Heart right ventricle (tissue), 16 donors: ENCODE measurements at regions not wholly inside any gene's neighbourhood (a gene's known extent, or its start where the extent isn't known, plus 50 kb on each side); places are given as distances from the start of the nearest gene placed in this dataset.

Source experiments
- ATAC-seq, 8 donors: fragments of 200-7000 bp; cut with Tn5 transposase; one replicate each; pipeline ENCODE4 v1.9.1; 2020; ENCODE audit warnings: mild to moderate bottlenecking in 8 of 8, moderate library complexity in 8 of 8, moderate number of reproducible peaks in 1 of 8
- DNase-seq, 2 donors: peaks; one replicate each; pipeline ENCODE4 v3.0.0-alpha.2; 2020
- H3K27ac ChIP-seq, 10 donors: fragments of 200-600 bp; sonication (generic) in 2 of 10; one replicate each; pipeline versions ENCODE4 v1.5.0 to v1.8.0; 2020 to 2022; ENCODE audit warnings: mild to moderate bottlenecking in 3 of 10
- H3K27me3 ChIP-seq, 7 donors: fragments of 200-600 bp; one replicate each; pipeline ENCODE4 v1.8.0; 2021 to 2022; ENCODE audit warnings: mild to moderate bottlenecking in 2 of 7
- H3K36me3 ChIP-seq, 9 donors: fragments of 200-600 bp; sonication (generic) in 1 of 9; one replicate each; pipeline versions ENCODE4 v1.5.0 to v1.8.0; 2020 to 2022; ENCODE audit warnings: mild to moderate bottlenecking in 2 of 9
- H3K4me1 ChIP-seq, 9 donors: fragments of 200-600 bp; sonication (generic) in 1 of 9; one replicate each; pipeline versions ENCODE4 v1.5.0 to v1.8.0; 2020 to 2022; ENCODE audit warnings: mild to moderate bottlenecking in 4 of 9
- H3K4me3 ChIP-seq, 10 donors: fragments of 200-600 bp; sonication (generic) in 2 of 10; one replicate each; pipeline versions ENCODE4 v1.5.0 to v1.8.0; 2020 to 2022; ENCODE audit warnings: mild to moderate bottlenecking in 7 of 10, moderate library complexity in 2 of 10
- H3K9me3 ChIP-seq, 11 donors: fragments of 200-600 bp in 10 of 11; sonication (generic) in 2 of 11; one replicate each; pipeline versions ENCODE4 v1.5.0 to v1.8.0; 2013 to 2022; ENCODE audit warnings: mild to moderate bottlenecking in 2 of 11, control low read depth in 1 of 11, moderate library complexity in 1 of 11
- CTCF ChIP-seq, 9 donors: fragments of 200-600 bp; sonication (generic) in 2 of 9; IDR thresholded peaks; one replicate each; pipeline versions ENCODE4 v1.5.0 to v1.8.0; 2021 to 2022; ENCODE audit warnings: antibody characterized with exemption in 9 of 9, mild to moderate bottlenecking in 5 of 9, moderate library complexity in 1 of 9
- WGBS, 2 donors: extraction: QIAGEN DNeasy Blood & Tissue Kit; methylation state at CpG; one replicate each; pipeline ENCODE4 v1.1.7; 2013; ENCODE audit warnings: inconsistent platforms in 1 of 2; 5-methylcytosine and 5-hydroxymethylcytosine counted together
- intact Hi-C, 10 donors: fragments of 100-400 bp; cut with DNase I; formaldehyde crosslinking; loops; one replicate each; pipeline versions ENCODE4 v1.11.1 to v1.14.2; 2022
- donor health status: Arrhythmogenic right ventricular cardiomyopathy.
- donor health status: ischemic (EF 13 %, LVEDD 7.1; RV severe dilation, severe dysfunction).
- donor health status: healthy with polysubstance abuse.
- donor health status: DM: no; HTN: yes; CAD: no.
- donor health status: DM: no; HTN: no; CAD: no.
- donor health status: ischemic (EF 25% LVEDD 6.9; RV normal size, moderate dysfunction).
- donor health status: ischemic (EF 25% LVEDD 5.7; RV mildly dilated, moderate dysfunction).
- donor health status: healthy.
- donor health status: DM: yes; HTN: yes; CAD: no.
- donor health status: Ischemic cardiomyopathy.
- donor health status: ischemic (EF 35%, LVEDD 5.7; RV mildly dilated, moderate dysfunction).
- donor health status: nonischemic (EF 11% LVEDD 7.7; RV severe dilation, severe dysfunction).
- donor health status: DM: yes; HTN: yes; CAD: no.
- donor health status: PGD.
- donor health status: ischemic (EF 29% LVEDD 5.4; RV normal size, mild dysfunction).
- donor health status: nonischemic (EF 23%, LVEDD 6.1; RV moderate dilation, normal function).

- 78 to 79% methylated on average over 9 of the region's 9 CpGs for WGBS, 2 donors
- no peak for ATAC-seq
- intact Hi-C loops, result no loop called here
- no peak for TF ChIP-seq CTCF (IDR thresholded peaks at IDR 0.05)
- Histone ChIP-seq H3K4me3 (no peak overlapping the region), H3K9me3 (peaks cover 0 to 15% (median 0%) of the 10 kb centered on the region in 11 donors), H3K27me3 (peaks cover 0 to 17% (median 0%) of the 10 kb centered on the region in 7 donors), H3K27ac (no peak overlapping the region), H3K36me3 (no peaks in the 10 kb centered on the region), H3K4me1 (no peaks in the 10 kb centered on the region)
- DNase-seq, result no peak
Observed at GRCh38 chr16:17776888-17777287, 306.1 kb upstream of the XYLT1 start.

GRCh38 chr16:17776465-17776864, 305.7 kb upstream of the XYLT1 start:
- no peak for TF ChIP-seq CTCF (IDR thresholded peaks at IDR 0.05)
- H3K9me3 ChIP-seq, result peaks cover 0 to 15% (median 0%) of the 10 kb centered on the region in 11 donors
- DNase-seq (no peak), ATAC-seq (no peak)
- WGBS, 2 donors, result 51 to 57% methylated on average over 1 of the region's 1 CpG
- no peak overlapping the region for H3K27ac ChIP-seq
- intact Hi-C loops, result no loop called here
- H3K27me3 ChIP-seq, result peaks cover 0 to 17% (median 0%) of the 10 kb centered on the region in 7 donors
- H3K36me3 ChIP-seq, result no peaks in the 10 kb centered on the region
- no peaks in the 10 kb centered on the region for H3K4me1 ChIP-seq
- H3K4me3 ChIP-seq, result no peak overlapping the region

- ATAC-seq, result no peak
- intact Hi-C loops, result no loop called here
Observed at GRCh38 chr16:17775061-17775460, 304.3 kb upstream of the XYLT1 start.

GRCh38 chr16:17773698-17774101, 302.9 kb upstream of the XYLT1 start:
- intact Hi-C loops, result no loop called here
- peaks cover 0 to 17% (median 0%) of the 10 kb centered on the region in 7 donors for H3K27me3 ChIP-seq
- H3K4me3 ChIP-seq, result no peak overlapping the region
- WGBS, 2 donors, result 28% methylated on average over 10 of the region's 10 CpGs
- ATAC-seq, result no peak
- no peaks in the 10 kb centered on the region for H3K36me3 ChIP-seq
- H3K9me3 ChIP-seq, result peaks cover 0 to 15% (median 0%) of the 10 kb centered on the region in 11 donors
- H3K27ac ChIP-seq, result no peak overlapping the region
- no peak for TF ChIP-seq CTCF (IDR thresholded peaks at IDR 0.05)
- no peak for DNase-seq
- H3K4me1 ChIP-seq, result no peaks in the 10 kb centered on the region

More at GRCh38 chr16:17775061-17775460, 304.3 kb upstream of the XYLT1 start:
- H3K4me3 ChIP-seq, result no peak overlapping the region
- TF ChIP-seq CTCF (IDR thresholded peaks at IDR 0.05), result no peak
- H3K4me1 ChIP-seq, result no peaks in the 10 kb centered on the region
- no peak for DNase-seq
- peaks cover 0 to 17% (median 0%) of the 10 kb centered on the region in 7 donors for H3K27me3 ChIP-seq
- WGBS, 2 donors, result 64 to 68% methylated on average over 4 of the region's 4 CpGs
- peaks cover 0 to 15% (median 0%) of the 10 kb centered on the region in 11 donors for H3K9me3 ChIP-seq
- no peaks in the 10 kb centered on the region for H3K36me3 ChIP-seq
- no peak overlapping the region for H3K27ac ChIP-seq
